NCI-H187 treated with DMSO at 0.1 percent for 48 hours (cell line): ENCODE measurements at regions not wholly inside any gene's neighbourhood (a gene's known extent, or its start where the extent isn't known, plus 50 kb on each side); places are given as distances from the start of the nearest gene placed in this dataset.
"Not testable (repeated sequence)": the region's sequence is repeated elsewhere in the genome, so short reads cannot be mapped to it uniquely, and the experiment has no call there.

Experiments used
- DNase-seq: peaks from one replicate; lab custom pipeline; 2025; lab: John Stamatoyannopoulos, UW

GRCh38 chr5:84487963-84488362 lies 103.3 kb upstream of the EDIL3 start:
- DNase-seq: no peak

- no peak for DNase-seq
Measured at GRCh38 chr5:84480873-84481637, 96.4 kb upstream of the EDIL3 start.

- no peak for DNase-seq
Measured at GRCh38 chr5:84478603-84479002, 93.9 kb upstream of the EDIL3 start.

- DNase-seq: no peak
Measured at GRCh38 chr5:84477485-84477884, 92.8 kb upstream of the EDIL3 start.

- DNase-seq: no peak
Measured at GRCh38 chr5:84474126-84474525, 89.4 kb upstream of the EDIL3 start.

- DNase-seq: no peak
Measured at GRCh38 chr5:84453405-84453804, 68.7 kb upstream of the EDIL3 start.

- no peak for DNase-seq
Measured at GRCh38 chr5:84450617-84451414, 66.1 kb upstream of the EDIL3 start.

DNA sequence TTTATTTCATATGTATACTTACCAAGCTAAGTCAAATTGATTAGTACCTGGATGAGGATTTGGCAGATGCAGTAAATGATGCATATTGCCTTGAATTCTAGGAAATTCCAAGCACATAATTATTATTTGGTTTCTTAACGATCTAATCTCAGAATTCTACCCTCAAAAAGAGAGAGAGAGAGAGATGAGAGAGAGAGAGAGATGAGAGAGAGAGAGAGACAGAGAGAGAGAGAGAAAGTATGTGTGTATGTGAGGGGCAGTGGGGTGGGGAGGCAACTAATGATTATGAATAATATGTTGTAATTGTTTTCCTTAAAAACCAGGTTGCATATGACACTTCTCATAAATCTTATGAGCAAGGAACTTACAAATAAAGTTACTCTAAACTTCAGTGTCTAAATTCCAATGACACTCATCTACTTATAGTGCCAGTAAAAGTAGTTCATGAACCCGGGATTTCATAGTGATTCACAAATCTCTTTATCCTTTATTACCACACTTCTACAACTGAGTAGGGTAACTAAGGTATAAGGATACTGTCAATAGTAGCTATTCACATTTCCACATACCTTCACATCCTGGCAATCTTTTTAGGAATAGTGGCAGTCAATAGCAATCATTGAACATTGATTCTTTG lies 60.5 kb upstream of the EDIL3 start:
- DNase-seq: no peak

- DNase-seq: no peak
Measured at GRCh38 chr5:84438456-84438855, 53.8 kb upstream of the EDIL3 start.

DNA sequence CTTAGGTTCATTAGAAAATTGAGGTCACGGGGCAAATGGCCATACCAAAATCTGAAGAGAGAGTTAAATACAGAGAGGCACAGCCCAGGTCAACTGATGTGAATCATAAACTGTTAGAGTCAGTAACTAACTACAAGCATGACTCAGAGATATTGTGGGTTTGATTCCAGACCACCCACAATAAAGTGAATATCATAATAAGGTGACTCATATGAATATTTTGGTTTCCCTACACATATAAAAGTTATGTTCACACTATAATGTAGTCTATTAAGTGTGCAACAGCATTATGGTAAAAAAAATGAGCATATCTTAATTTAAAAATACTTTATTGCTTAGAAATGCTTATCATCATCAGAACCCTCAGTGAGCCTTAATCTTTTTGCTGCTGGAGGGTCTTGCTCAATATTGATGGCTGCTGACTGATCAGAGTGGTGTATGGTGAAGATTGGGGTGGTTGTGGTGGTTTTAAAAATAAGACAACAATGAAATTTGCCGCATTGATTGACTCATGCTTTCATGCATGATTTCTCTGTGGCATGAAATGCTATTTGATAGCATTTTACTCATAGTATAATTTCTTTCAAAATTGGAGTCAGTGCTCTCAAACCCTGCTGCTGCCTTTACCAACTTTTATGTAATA lies 53.1 kb upstream of the EDIL3 start:
- no peak for DNase-seq

DNA sequence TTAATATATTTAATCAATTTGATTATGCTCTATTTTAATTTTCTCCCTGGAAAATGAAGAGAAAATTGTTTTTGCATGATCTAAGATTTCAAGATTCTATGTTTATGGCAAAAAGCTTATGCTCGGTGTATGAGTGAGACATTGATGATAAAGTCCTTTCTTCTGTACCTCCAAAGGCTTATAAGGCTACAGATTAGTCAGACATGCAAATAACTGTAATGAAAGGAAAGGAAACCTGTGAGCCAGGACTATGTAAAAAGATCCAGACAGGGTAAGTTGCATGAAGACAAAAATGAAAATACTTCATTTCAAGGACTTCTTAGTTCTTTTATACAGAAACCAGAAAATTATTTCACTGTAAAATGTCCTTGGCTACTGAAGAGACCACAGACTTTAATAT lies 52.2 kb upstream of the EDIL3 start:
- DNase-seq: no peak

GRCh38 chr5:84435861-84436346 lies 51.2 kb upstream of the EDIL3 start:
- not testable (repeated sequence) for DNase-seq
